K562 (cell line): ENCODE measurements at regions not wholly inside any gene's neighbourhood (a gene's known extent, or its start where the extent isn't known, plus 50 kb on each side); places are given as distances from the start of the nearest gene placed in this dataset.

Source experiments
- ATAC-seq: fragments of 200-7000 bp; cut with Tn5 transposase; 3 replicates; pipeline ENCODE4 v1.9.1; 2020; ENCODE audit warnings: moderate library complexity
- BruUV-seq: library from RNA; stranded (reverse); fragments of 400-500 nt; replicated peaks from 2 replicates; lab custom pipeline; 2021; lab: Mats Ljungman, UMichigan
- CTCF ChIA-PET: fragments of 300-600 bp; formaldehyde crosslinking; extraction: SDS; loops from one replicate; lab custom pipeline; 2021; ENCODE audit warnings: low intra/inter-chr PET ratio; lab: Yijun Ruan, JAX
- POLR2A ChIA-PET: fragments of 300-600, 350-650 bp; sonication (Branson Sonifier 250); formaldehyde crosslinking; extraction: SDS; loops from one replicate; lab custom pipeline; 2021; ENCODE audit warnings: antibody characterized with exemption, inconsistent platforms; lab: Yijun Ruan, JAX
- DNase-seq, 4 experiments: peaks; one replicate each; pipeline versions ENCODE4 v3.0.0 to v3.0.0-alpha.2; 2011 to 2018; ENCODE audit warnings: low spot score in 3 of 4, mixed read lengths in 3 of 4; ENCODE audit errors: extremely low read depth in 1 of 4
- FAIRE-seq: peaks from 2 replicates; lab custom pipeline; 2011; peaks lifted over from hg19 to GRCh38; lab: Jason Lieb, UNC
- H2AFZ ChIP-seq: 2 replicates; pipeline ENCODE4 v1.6.0; 2011; ENCODE audit warnings: low read depth, low read length, control low read depth, inconsistent platforms
- H3K27ac ChIP-seq: fragments of 200-600 bp; 3 replicates; pipeline ENCODE4 v1.8.0; 2011; ENCODE audit warnings: low read depth, mild to moderate bottlenecking, control low read depth, inconsistent platforms, low read length, moderate library complexity, mixed read lengths; ENCODE audit errors: extremely low read depth
- H3K27me3 ChIP-seq, 2 experiments: fragments of 300-600 bp in 1 of 2; 2 replicates in 1 of 2; 3 replicates in 1 of 2; pipeline versions ENCODE4 v1.6.0 to v1.8.0; 2011; ENCODE audit warnings: inconsistent platforms in 2 of 2, low read length in 2 of 2, mild to moderate bottlenecking in 1 of 2, mixed read lengths in 1 of 2, moderate library complexity in 1 of 2; ENCODE audit not compliant: control insufficient read depth in 2 of 2, insufficient read depth in 2 of 2
- H3K36me3 ChIP-seq: fragments of 300-600 bp; 3 replicates; pipeline ENCODE4 v1.8.0; 2011; ENCODE audit warnings: mild to moderate bottlenecking, low read length, inconsistent platforms; ENCODE audit not compliant: control insufficient read depth, insufficient read depth
- H3K4me1 ChIP-seq, 2 experiments: fragments of 200-600 bp in 1 of 2; replicated peaks in 1 of 2; 2 replicates in 1 of 2; 3 replicates in 1 of 2; pipeline versions ENCODE4 v1.5.1 to v1.8.0; 2011; ENCODE audit warnings: inconsistent platforms in 2 of 2, low read length in 2 of 2, mild to moderate bottlenecking in 1 of 2, mixed read lengths in 1 of 2, moderate library complexity in 1 of 2; ENCODE audit not compliant: control insufficient read depth in 2 of 2, insufficient read depth in 2 of 2
- H3K4me2 ChIP-seq: 2 replicates; pipeline ENCODE4 v1.6.1; 2011; ENCODE audit warnings: low read length, control low read depth, inconsistent platforms, mixed read lengths; ENCODE audit not compliant: insufficient read depth
- H3K4me3 ChIP-seq: fragments of 200-600 bp; sonication (generic), shearing (Covaris generic); 2 replicates; pipeline ENCODE4 v1.5.1; 2016; ENCODE audit warnings: control low read depth, inconsistent platforms
- H3K79me2 ChIP-seq: fragments of 200-600 bp; 3 replicates; pipeline ENCODE4 v1.8.0; 2011; ENCODE audit warnings: low read length, inconsistent platforms; ENCODE audit not compliant: control insufficient read depth, insufficient read depth
- H3K9ac ChIP-seq, 2 experiments: 2 replicates each; pipeline versions ENCODE4 v1.6.0 to v1.6.1; 2011; ENCODE audit warnings: low read depth in 2 of 2, low read length in 2 of 2, control low read depth in 1 of 2, inconsistent platforms in 1 of 2, mild to moderate bottlenecking in 1 of 2, mixed read lengths in 1 of 2; ENCODE audit not compliant: insufficient read depth in 1 of 2
- H3K9me1 ChIP-seq: one replicate; pipeline ENCODE4 v1.6.0; 2011; ENCODE audit warnings: inconsistent platforms, mild to moderate bottlenecking, low read length, moderate library complexity; ENCODE audit not compliant: control insufficient read depth, insufficient read depth
- H3K9me3 ChIP-seq: replicated peaks from 2 replicates; pipeline ENCODE4 v1.5.1; 2011; ENCODE audit warnings: low read depth, low read length, inconsistent platforms; ENCODE audit not compliant: control insufficient read depth, insufficient read depth
- H4K20me1 ChIP-seq: replicated peaks from 2 replicates; pipeline ENCODE4 v1.6.1; 2011; ENCODE audit warnings: low read length, inconsistent platforms, mixed read lengths; ENCODE audit not compliant: control insufficient read depth, insufficient read depth
- ARID1B ChIP-seq: fragments of 450-650 bp; IDR thresholded peaks from 2 replicates; pipeline ENCODE4 v1.6.1; 2016; ENCODE audit warnings: antibody characterized with exemption, mild to moderate bottlenecking, inconsistent platforms
- ATF6 ChIP-seq: sonication (generic); formaldehyde crosslinking; IDR thresholded peaks from 2 replicates; pipeline ENCODE4 v1.4.0; 2020; ENCODE audit warnings: mild to moderate bottlenecking, missing genetic modification reagents
- BHLHE40 ChIP-seq: IDR thresholded peaks from 2 replicates; pipeline ENCODE4 v1.6.1; 2011; ENCODE audit warnings: low read length, improper control_type of control experiment
- CXXC5 ChIP-seq: fragments of 250-450 bp; sonication (Bioruptor Pico); IDR thresholded peaks from 2 replicates; pipeline ENCODE4 v1.8.0; 2022; ENCODE audit warnings: inconsistent platforms, mild to moderate bottlenecking, moderate library complexity
- E2F6 ChIP-seq, 2 experiments: IDR thresholded peaks; 2 replicates each; pipeline ENCODE4 v1.6.1; 2011; ENCODE audit warnings: borderline replicate concordance in 1 of 2, control low read depth in 1 of 2, low read depth in 1 of 2, low read length in 1 of 2, mild to moderate bottlenecking in 1 of 2, mixed read lengths in 1 of 2, moderate library complexity in 1 of 2; ENCODE audit not compliant: insufficient read depth in 1 of 2, insufficient read length in 1 of 2, poor library complexity in 1 of 2, severe bottlenecking in 1 of 2; ENCODE audit errors: extremely low read depth in 1 of 2
- HDAC8 ChIP-seq: fragments of 450-650 bp; IDR thresholded peaks from 2 replicates; pipeline ENCODE4 v1.6.1; 2016; ENCODE audit warnings: mild to moderate bottlenecking, missing genetic modification characterization, moderate library complexity, missing compliant biosample characterization
- IRF2 ChIP-seq: sonication (generic); formaldehyde crosslinking; IDR thresholded peaks from 2 replicates; pipeline ENCODE4 v1.8.1; 2022; ENCODE audit warnings: mild to moderate bottlenecking, missing genetic modification reagents
- L3MBTL2 ChIP-seq: fragments of 450-650 bp; IDR thresholded peaks from 2 replicates; pipeline ENCODE4 v1.6.1; 2016; ENCODE audit warnings: mild to moderate bottlenecking, moderate library complexity
- MTF1 ChIP-seq: fragments of 250-450 bp; sonication (Bioruptor Pico); IDR thresholded peaks from 2 replicates; pipeline ENCODE4 v1.9.0; 2021; ENCODE audit warnings: moderate library complexity, mild to moderate bottlenecking, inconsistent platforms, borderline replicate concordance
- MYBL2 ChIP-seq, 2 experiments: fragments of 450-650 bp in 1 of 2; sonication (generic) in 1 of 2; formaldehyde crosslinking in 1 of 2; IDR thresholded peaks; 2 replicates each; pipeline versions ENCODE4 v1.6.1 to v1.8.1; 2017 to 2022; ENCODE audit warnings: borderline replicate concordance in 1 of 2, inconsistent platforms in 1 of 2, low read depth in 1 of 2, mild to moderate bottlenecking in 1 of 2, missing genetic modification reagents in 1 of 2, moderate library complexity in 1 of 2
- MYNN ChIP-seq, 2 experiments: sonication (generic); formaldehyde crosslinking in 1 of 2; IDR thresholded peaks; 2 replicates each; pipeline versions ENCODE4 v1.5.0 to v1.6.1; 2016 to 2020; ENCODE audit warnings: antibody characterized with exemption in 1 of 2, missing genetic modification reagents in 1 of 2
- TRIM25 ChIP-seq: fragments of 450-650 bp; IDR thresholded peaks from 2 replicates; pipeline ENCODE4 v1.7.0; 2016; ENCODE audit warnings: borderline replicate concordance
- ZNF511 ChIP-seq: sonication (generic); formaldehyde crosslinking; IDR thresholded peaks from 2 replicates; pipeline ENCODE4 v1.8.0; 2022; ENCODE audit warnings: mild to moderate bottlenecking, missing genetic modification reagents
- ZNF76 ChIP-seq: fragments of 250-450 bp; sonication (Bioruptor Pico); IDR thresholded peaks from 2 replicates; pipeline ENCODE4 v1.4.0; 2020; ENCODE audit warnings: mild to moderate bottlenecking, moderate library complexity, borderline replicate concordance
- in situ Hi-C: fragments of 300-500 bp; cut with MboI; formaldehyde crosslinking; loops from 4 replicates; pipeline ENCODE4 v1.15.0; 2018; ENCODE audit warnings: inconsistent platforms, mixed read lengths
- intact Hi-C: fragments of 100-400 bp; cut with micrococcal nuclease; formaldehyde crosslinking; loops from 2 replicates; pipeline ENCODE4 v1.14.2; 2022

- TF ChIP-seq BHLHE40 (no peak), E2F6 (IDR thresholded peaks at IDR 0.05; ENCODE audit: borderline replicate concordance in 1 of 2, extremely low read depth in 1 of 2, insufficient read depth in 1 of 2, insufficient read length in 1 of 2, low read depth in 1 of 2, low read length in 1 of 2, poor library complexity in 1 of 2, severe bottlenecking in 1 of 2) (no peak), ZNF76 (CRISPR knock-in tag) (no peak), ATF6 (CRISPR knock-in tag) (no peak), MYNN (IDR thresholded peaks at IDR 0.05) (no peak), MYNN (CRISPR knock-in tag; IDR thresholded peaks at IDR 0.05) (no peak), HDAC8 (tag) (no peak), IRF2 (CRISPR knock-in tag) (no peak), TRIM25 (no peak), ARID1B (no peak), ZNF511 (CRISPR knock-in tag) (no peak), MYBL2 (IDR thresholded peaks at IDR 0.05; ENCODE audit: low read depth) (no peak), MYBL2 (CRISPR knock-in tag; IDR thresholded peaks at IDR 0.05; ENCODE audit: borderline replicate concordance) (no peak), L3MBTL2 (no peak), CXXC5 (CRISPR knock-in tag) (no peak), MTF1 (CRISPR knock-in tag) (no peak)
- H3K36me3 ChIP-seq: no peaks in the 10 kb centered on the region
- H3K4me1 ChIP-seq: no peaks in the 10 kb centered on the region
- no peak overlapping the region for H3K4me2 ChIP-seq
- H3K9me3 ChIP-seq: no peaks in the 10 kb centered on the region
- in situ Hi-C loops (no loop called here), intact Hi-C loops (no loop called here)
- no peak for DNase-seq
- no peaks in the 10 kb centered on the region for H3K27me3 ChIP-seq
- no peak overlapping the region for H3K27ac ChIP-seq
- no peak overlapping the region for H3K9ac ChIP-seq
- no peak for ATAC-seq
- H3K79me2 ChIP-seq: no peaks in the 10 kb centered on the region
- BruUV-seq: no TSS peak
- H4K20me1 ChIP-seq: no peaks in the 10 kb centered on the region
- H3K4me3 ChIP-seq: no peak overlapping the region
- POLR2A ChIA-PET: no interaction called here
- CTCF ChIA-PET: no interaction called here
- H3K9me1 ChIP-seq: no peaks in the 10 kb centered on the region
- no peak for FAIRE-seq
- no peak overlapping the region for H2AFZ ChIP-seq
Observed at GRCh38 chr4:92232566-92232965, 71.2 kb upstream of the GRID2 start.
